ENCODE measurements at regions not wholly inside any gene's neighbourhood (a gene's known extent, or its start where the extent isn't known, plus 50 kb on each side); places are given as distances from the start of the nearest gene placed in this dataset.

GRCh38 chr16:86718118-86718517 lies 139.8 kb downstream of the FOXL1 start:
- ChIA-PET POLR2A (no interaction called here), CTCF (no interaction called here)
- DNase-seq (ENCODE audit: low read depth, low spot score), result no peak
- no peak overlapping the region for H3K4me3 ChIP-seq (ENCODE audit: low read depth, low read length)
- no peak for TF ChIP-seq CTCF (IDR thresholded peaks at IDR 0.05; ENCODE audit: insufficient read depth, low read length, missing control alignments)

GRCh38 chr16:86722970-86723369 lies 144.6 kb downstream of the FOXL1 start:
- TF ChIP-seq CTCF (IDR thresholded peaks at IDR 0.05; ENCODE audit: insufficient read depth, low read length, missing control alignments), result no peak
- ChIA-PET CTCF (interaction anchor here (0.7 to 1.0 kb wide), 2 partner anchors 17 to 339 kb away, joined by 3 read pairs; no protein-coding TSS in a partner anchor), POLR2A (no interaction called here)
- no peak for DNase-seq (ENCODE audit: low read depth, low spot score)
- no peak overlapping the region for H3K4me3 ChIP-seq (ENCODE audit: low read depth, low read length)

- CTCF ChIA-PET, result interaction anchor here (0.9 kb wide), 1 partner anchor 9 kb away, joined by 4 read pairs; no protein-coding TSS in a partner anchor
- POLR2A ChIA-PET, result no interaction called here
- H3K4me3 ChIP-seq (ENCODE audit: low read depth, low read length), result no peak overlapping the region
- DNase-seq (ENCODE audit: low read depth, low spot score), result no peak
- TF ChIP-seq CTCF (IDR thresholded peaks at IDR 0.05; ENCODE audit: insufficient read depth, low read length, missing control alignments), result no peak
These were observed 145.3 kb downstream of the FOXL1 start for GRCh38 chr16:86723689-86724088.

GRCh38 chr16:86725401-86725800 lies 147.1 kb downstream of the FOXL1 start:
- no peak for TF ChIP-seq CTCF (IDR thresholded peaks at IDR 0.05; ENCODE audit: insufficient read depth, low read length, missing control alignments)
- CTCF ChIA-PET, result interaction anchor here (1.0 kb wide), 1 partner anchor 337 kb away, joined by 3 read pairs; no protein-coding TSS in a partner anchor
- H3K4me3 ChIP-seq (ENCODE audit: low read depth, low read length), result no peak overlapping the region
- DNase-seq (ENCODE audit: low read depth, low spot score), result no peak
- POLR2A ChIA-PET, result no interaction called here

GRCh38 chr16:86726340-86726739 lies 148.0 kb downstream of the FOXL1 start:
- DNase-seq (ENCODE audit: low read depth, low spot score), result no peak
- no peak for TF ChIP-seq CTCF (IDR thresholded peaks at IDR 0.05; ENCODE audit: insufficient read depth, low read length, missing control alignments)
- CTCF ChIA-PET, result interaction anchor here (1.0 kb wide), 1 partner anchor 336 kb away, joined by 3 read pairs; no protein-coding TSS in a partner anchor
- POLR2A ChIA-PET, result no interaction called here
- no peak overlapping the region for H3K4me3 ChIP-seq (ENCODE audit: low read depth, low read length)

GRCh38 chr16:86727131-86727530 lies 148.8 kb downstream of the FOXL1 start:
- no peak for TF ChIP-seq CTCF (IDR thresholded peaks at IDR 0.05; ENCODE audit: insufficient read depth, low read length, missing control alignments)
- no peak for DNase-seq (ENCODE audit: low read depth, low spot score)
- no peak overlapping the region for H3K4me3 ChIP-seq (ENCODE audit: low read depth, low read length)
- ChIA-PET POLR2A (no interaction called here), CTCF (interaction anchor here (1.0 kb wide), 1 partner anchor 13 kb away, joined by 3 read pairs; no protein-coding TSS in a partner anchor)
